ENCODE measurements at regions not wholly inside any gene's neighbourhood (a gene's known extent, or its start where the extent isn't known, plus 50 kb on each side); places are given as distances from the start of the nearest gene placed in this dataset.

- H3K9me1 ChIP-seq (ENCODE audit: control insufficient read depth, insufficient read depth, low read length), result no peaks in the 10 kb centered on the region
- no peak overlapping the region for H3K27ac ChIP-seq (ENCODE audit: extremely low read depth, low read depth, low read length)
- 0% methylated on average over 2 of the region's 2 CpGs for WGBS (ENCODE audit: insufficient coverage, low coverage, missing lambda C conversion rate)
- H3K4me1 ChIP-seq (replicated peaks in 1 of 2; ENCODE audit: control insufficient read depth in 2 of 2, insufficient read depth in 2 of 2, low read length in 2 of 2), result no peaks in the 10 kb centered on the region
- POLR2A ChIA-PET, result no interaction called here
- H3K9me3 ChIP-seq (replicated peaks; ENCODE audit: control insufficient read depth, insufficient read depth, low read depth, low read length), result no peaks in the 10 kb centered on the region
- H3K4me3 ChIP-seq, result no peak overlapping the region
- H3K4me2 ChIP-seq (ENCODE audit: insufficient read depth, low read length), result no peak overlapping the region
- H3K27me3 ChIP-seq (ENCODE audit: control insufficient read depth in 2 of 2, insufficient read depth in 2 of 2, low read length in 2 of 2), result no peaks in the 10 kb centered on the region
- H3K9ac ChIP-seq (ENCODE audit: insufficient read depth in 1 of 2, low read depth in 2 of 2, low read length in 2 of 2), result no peak overlapping the region
- H4K20me1 ChIP-seq (replicated peaks; ENCODE audit: control insufficient read depth, insufficient read depth, low read length), result no peaks in the 10 kb centered on the region
- no peaks in the 10 kb centered on the region for H3K79me2 ChIP-seq (ENCODE audit: control insufficient read depth, insufficient read depth, low read length)
- no peak for FAIRE-seq
- ATAC-seq, result no peak
- in situ Hi-C loops (cut with MboI), result no loop called here
- H2AFZ ChIP-seq (ENCODE audit: low read depth, low read length), result no peak overlapping the region
- no peaks in the 10 kb centered on the region for H3K36me3 ChIP-seq (ENCODE audit: control insufficient read depth, insufficient read depth, low read length)
- TF ChIP-seq ZBTB7A (IDR thresholded peaks at IDR 0.05; ENCODE audit: borderline replicate concordance, control insufficient read depth, low read depth, low read length) (no peak), NONO (IDR thresholded peaks at IDR 0.05; ENCODE audit: low read depth in 2 of 2, low read length in 1 of 2) (no peak), CHD2 (IDR thresholded peaks at IDR 0.05; ENCODE audit: low read depth, low read length) (no peak), ILK (tag; IDR thresholded peaks at IDR 0.05; ENCODE audit: borderline replicate concordance, low read depth) (no peak), ETV1 (tag; conservative IDR thresholded peaks at IDR 0.05; ENCODE audit: low read depth) (no peak), ZNF280B (CRISPR knock-in tag; IDR thresholded peaks at IDR 0.05) (no peak), POLR2H (tag; IDR thresholded peaks at IDR 0.05; ENCODE audit: low read depth) (no peak), ZNF75A (CRISPR knock-in tag; IDR thresholded peaks at IDR 0.05) (no peak), KLF1 (tag; IDR thresholded peaks at IDR 0.05) (no peak), ARNT (IDR thresholded peaks at IDR 0.05) (no peak), ZNF57 (CRISPR knock-in tag; IDR thresholded peaks at IDR 0.05) (no peak), HNRNPH1 (optimal IDR thresholded peaks at IDR 0.05; ENCODE audit: low read depth, low read length) (no peak), PTBP1 (IDR thresholded peaks at IDR 0.05; ENCODE audit: low read depth, low read length) (no peak)
- intact Hi-C loops (cut with micrococcal nuclease), result no loop called here
- CTCF ChIA-PET (ENCODE audit: low intra/inter-chr PET ratio), result no interaction called here
- DNase-seq (ENCODE audit: extremely low read depth in 1 of 4, low spot score in 3 of 4), result no peak
- BruUV-seq (replicated peaks), result no TSS peak
These were observed 547.0 kb downstream of the NUP35 start for GRCh38 chr2:183671233-183671632.
